ENCODE measurements at regions not wholly inside any gene's neighbourhood (a gene's known extent, or its start where the extent isn't known, plus 50 kb on each side); places are given as distances from the start of the nearest gene placed in this dataset.

GRCh38 chr10:128553755-128554154 lies 427.5 kb upstream of the MKI67 start:
- no peak for DNase-seq (ENCODE audit: low read depth in 2 of 2)

DNA sequence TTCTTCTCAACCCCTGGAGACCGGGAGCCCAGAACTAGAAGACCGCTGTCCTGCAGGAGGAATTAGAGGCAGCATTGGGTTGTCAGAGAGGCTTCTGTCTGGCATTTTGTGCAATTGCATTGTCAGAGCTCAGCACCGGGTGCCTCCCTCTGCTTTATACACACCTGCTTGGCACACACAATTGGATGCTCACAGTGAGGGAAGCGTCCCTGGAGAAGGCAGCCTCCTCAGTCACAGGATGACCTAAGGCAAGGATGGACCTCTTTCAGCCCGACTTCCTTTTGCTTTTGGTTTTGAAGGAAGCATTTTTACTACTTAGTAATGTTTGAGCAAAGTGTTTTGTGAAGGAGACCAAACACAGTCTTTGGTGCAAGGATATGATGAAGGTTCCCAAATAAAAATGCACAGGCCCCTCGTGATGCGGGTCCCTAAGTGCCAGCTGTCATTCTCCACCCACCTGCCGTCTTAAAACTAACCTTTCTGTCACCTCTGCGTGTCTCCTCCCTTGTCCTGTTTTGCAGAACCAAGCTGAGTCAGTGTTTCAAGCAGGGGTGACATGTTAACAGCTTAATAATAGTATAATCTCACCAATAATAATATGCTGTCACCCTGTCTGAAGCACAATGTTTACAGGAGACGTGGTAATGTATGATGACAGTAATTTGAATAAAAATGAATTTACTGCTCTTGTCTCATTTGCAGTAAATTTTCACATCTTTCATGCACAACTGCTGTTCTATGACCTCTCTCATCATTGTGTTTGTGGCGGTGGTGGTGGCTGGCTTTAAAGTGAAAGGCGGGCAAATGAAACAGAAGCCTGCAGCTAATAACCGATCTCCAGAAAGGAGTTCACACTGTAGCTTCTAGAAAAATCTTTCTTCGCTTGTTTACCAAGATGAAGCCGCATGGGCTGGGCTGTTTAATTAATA lies 430.2 kb upstream of the MKI67 start:
- no peak for DNase-seq (ENCODE audit: low read depth in 2 of 2)

DNA sequence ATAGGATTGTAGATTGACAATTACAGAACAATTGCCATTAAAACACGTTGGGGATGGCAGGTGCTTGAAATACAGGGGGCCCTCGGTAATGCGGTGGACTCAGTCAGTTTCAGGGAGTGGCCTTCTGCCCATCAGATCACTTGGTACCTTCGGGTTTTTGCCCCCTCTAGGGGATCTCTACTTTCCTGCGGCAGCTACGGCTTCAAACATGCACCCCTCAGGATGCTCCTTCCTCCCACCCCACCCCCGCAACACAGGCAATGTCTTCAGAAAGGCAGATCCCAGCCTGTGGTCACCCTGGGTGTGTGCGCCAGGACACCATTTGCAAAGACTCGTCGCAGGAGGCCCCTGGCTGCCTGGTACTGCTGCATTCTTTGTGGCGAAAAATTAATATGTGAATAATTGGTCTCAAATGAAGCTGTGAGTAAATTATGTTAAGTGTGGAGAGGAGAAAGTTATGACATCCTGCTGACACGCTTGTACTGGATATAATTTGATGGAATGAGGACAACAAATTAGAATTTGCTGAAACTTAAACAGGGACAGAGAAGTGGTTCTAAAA lies 431.0 kb upstream of the MKI67 start:
- no peak for DNase-seq (ENCODE audit: low read depth in 2 of 2)

- DNase-seq (ENCODE audit: low read depth in 2 of 2) = no peak
Observed at GRCh38 chr10:128560406-128560805, 434.2 kb upstream of the MKI67 start.

- no peak for DNase-seq (ENCODE audit: low read depth in 2 of 2)
Observed at GRCh38 chr10:128560993-128561392, 434.8 kb upstream of the MKI67 start.

- DNase-seq (ENCODE audit: low read depth in 2 of 2) = no peak
Observed at GRCh38 chr10:128563387-128563786, 437.2 kb upstream of the MKI67 start.

DNA sequence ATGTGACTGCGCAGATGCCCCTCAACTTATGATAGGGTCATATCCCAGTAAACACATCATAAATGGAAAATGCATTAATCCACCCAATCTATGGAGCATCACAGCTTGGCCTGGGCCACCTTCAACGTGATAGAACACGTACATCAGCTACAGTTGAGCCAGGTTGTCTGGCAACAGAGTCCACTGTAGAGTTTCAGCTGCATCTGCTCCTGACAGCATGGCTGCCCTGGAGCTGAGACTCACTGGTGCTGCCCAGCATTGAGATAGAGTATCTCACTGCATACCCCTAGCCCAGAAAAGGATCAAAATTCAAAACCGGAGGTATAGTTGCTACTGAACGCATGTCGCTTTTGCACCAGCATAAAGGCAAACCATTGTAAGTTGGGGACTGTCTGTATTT lies 437.7 kb upstream of the MKI67 start:
- no peak for DNase-seq (ENCODE audit: low read depth in 2 of 2)

- DNase-seq (ENCODE audit: low read depth in 2 of 2) = no peak
Observed at GRCh38 chr10:128566361-128566968, 440.2 kb upstream of the MKI67 start.

DNA sequence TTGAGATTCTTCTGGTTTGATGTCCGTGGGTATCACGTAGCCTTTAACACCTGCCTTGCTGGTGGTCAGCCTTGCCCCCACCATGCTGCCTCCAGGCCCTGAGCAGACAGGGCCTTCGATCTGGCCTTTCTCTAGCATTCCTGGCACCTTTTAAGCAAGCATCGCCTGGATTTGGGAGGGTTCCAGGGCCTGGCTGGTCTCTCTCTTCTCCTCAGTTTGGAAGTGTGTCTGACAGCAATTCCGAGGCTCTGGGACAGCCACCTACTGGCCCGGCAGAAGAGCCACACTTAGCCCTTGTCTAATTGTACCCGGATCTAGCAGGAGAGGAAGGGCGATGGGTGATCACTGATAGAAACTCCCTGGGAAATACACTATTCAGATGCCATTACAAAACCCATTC lies 441.3 kb upstream of the MKI67 start:
- no peak for DNase-seq (ENCODE audit: low read depth in 2 of 2)

DNA sequence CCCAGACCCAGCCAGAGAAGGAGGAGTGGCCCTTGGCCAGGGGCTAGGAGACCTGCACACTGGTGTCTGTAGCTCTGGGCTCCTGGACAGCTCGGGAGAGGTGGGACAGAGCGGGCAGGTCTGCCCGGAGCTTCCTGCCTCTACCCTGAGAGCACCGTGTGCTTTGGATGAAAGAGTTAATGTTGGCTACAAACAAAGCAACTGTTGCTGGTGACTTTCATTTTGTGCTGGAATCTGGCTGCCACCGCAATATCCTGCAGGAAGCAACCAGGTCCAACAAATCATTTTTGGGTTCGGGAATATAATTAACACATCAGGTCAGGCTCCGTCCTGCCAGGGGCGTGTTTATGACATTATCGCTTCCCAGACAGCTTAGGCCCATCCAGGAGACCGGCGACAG lies 441.8 kb upstream of the MKI67 start:
- no peak for DNase-seq (ENCODE audit: low read depth in 2 of 2)

DNA sequence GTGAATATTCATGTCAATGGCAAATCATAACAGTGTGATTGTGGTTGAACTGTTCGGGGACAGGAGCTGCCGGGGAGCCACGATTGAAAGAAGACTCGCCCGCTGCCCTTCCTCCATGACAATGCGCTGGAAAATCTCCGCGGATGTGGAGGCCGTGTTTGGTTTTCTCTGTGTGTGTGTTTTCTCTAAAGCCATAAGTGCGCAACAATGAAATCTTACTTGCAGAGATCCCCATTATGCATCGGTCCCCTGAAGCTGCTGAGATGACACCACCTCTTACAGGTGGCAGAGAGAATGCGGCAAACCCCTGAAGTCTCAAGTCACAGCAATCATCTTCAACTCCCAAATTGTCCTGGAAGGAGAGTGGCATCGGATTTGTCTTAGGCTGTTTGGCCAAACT lies 442.3 kb upstream of the MKI67 start:
- DNase-seq (ENCODE audit: low read depth in 2 of 2) = no peak

- no peak for DNase-seq (ENCODE audit: low read depth in 2 of 2)
Observed at GRCh38 chr10:128568990-128569945, 443.0 kb upstream of the MKI67 start.

DNA sequence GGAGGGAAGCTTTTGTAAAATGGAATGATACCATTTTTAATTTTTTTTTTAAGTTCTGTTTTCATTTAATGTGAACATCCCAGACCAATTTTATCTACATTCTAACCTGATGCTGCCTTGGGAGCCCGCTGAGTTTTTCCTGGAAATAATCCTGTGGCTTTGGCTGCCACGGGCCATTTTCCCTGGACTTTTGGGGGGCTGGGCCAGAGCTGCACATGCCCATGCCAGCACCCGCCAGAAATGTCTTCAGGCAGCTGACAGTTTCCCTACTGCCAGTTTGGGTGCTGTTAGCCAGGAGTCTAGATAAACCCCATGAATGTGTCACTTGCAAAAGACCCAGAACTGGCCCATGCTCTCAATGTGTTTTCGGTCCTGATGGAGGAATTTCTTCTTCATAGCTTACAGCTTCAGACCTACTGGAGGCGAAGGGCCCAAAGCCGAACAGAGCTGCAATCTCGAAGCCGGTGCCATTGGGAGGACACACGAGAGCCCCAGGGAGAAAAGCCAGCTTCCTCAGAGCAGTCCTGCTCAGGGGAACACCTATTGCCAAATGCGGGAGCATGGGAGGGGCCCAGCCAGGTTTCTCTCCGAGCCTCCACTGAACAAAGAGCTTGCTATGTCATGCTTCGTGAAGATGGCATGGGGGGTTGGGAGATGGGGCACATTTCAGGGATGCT lies 444.2 kb upstream of the MKI67 start:
- no peak for DNase-seq (ENCODE audit: low read depth in 2 of 2)

- DNase-seq (ENCODE audit: low read depth in 2 of 2) = no peak
Observed at GRCh38 chr10:128571071-128571470, 444.8 kb upstream of the MKI67 start.

DNA sequence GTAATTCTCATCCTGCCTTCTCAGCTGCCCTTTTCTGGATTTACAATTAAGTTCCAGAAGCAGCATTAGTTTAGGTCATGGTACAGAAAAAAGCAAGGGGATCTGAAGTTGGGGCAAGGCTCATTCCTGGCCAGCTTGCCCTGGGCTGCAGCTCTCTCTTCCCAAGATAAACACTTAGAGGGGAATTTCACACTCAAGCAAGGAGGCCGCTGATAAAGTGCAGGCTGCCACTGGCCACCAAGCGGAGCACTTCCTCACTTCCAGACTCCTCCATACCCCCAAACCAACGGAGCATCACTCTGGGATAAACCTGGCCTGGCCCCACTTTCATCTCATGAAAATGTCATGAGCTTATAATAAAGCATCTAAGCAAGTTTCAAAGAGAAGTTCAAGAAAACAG lies 445.5 kb upstream of the MKI67 start:
- DNase-seq (ENCODE audit: low read depth in 2 of 2) = no peak

- DNase-seq (ENCODE audit: low read depth in 2 of 2) = no peak
Observed at GRCh38 chr10:128572696-128573095, 446.5 kb upstream of the MKI67 start.

DNA sequence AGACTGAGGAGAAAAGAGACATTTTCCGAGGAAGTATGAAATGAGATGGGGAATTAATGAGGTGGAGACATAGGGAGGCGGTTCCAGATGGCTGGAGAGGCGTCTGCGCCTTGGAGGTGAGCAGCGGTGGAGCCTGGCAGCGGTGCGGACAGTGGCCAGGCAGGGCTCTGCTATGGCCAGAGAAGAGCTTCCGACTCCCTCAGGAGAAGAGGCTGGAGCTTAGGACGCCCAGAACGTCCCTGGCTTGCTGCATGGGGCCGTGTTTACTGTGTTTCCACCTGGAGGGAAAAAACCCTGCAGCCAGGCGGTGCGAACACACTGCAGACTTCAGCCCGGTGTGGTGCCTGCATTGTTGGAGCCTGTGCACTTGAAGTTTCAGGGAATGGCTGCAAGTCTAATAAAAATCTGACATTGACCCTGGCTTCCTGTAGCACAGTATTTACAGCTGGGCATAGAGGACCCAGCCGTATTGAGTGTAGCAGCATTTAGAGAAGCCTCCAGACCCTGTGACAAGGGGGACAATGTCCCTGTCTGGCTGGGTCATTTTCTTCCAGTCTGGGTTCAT lies 447.1 kb upstream of the MKI67 start:
- no peak for DNase-seq (ENCODE audit: low read depth in 2 of 2)

DNA sequence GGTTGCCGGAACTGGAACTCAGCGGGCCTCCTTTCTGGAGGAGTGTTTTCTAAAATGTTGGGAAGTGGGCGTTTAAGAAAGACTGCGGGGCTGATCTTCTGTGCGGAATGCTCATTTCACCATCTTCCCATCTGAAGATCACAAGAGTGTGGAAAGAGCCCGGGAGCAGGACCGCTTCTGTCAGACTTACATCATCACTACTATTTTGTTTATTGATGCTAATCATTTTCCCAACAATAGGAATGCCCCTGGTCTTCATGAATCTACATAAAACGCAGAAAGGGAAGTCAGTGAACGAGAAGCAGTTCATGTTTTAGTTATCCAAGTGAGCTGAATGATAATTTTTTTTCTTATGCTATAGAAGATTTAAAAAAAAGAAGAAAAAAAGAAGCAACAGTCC lies 447.8 kb upstream of the MKI67 start:
- DNase-seq (ENCODE audit: low read depth in 2 of 2) = no peak

DNA sequence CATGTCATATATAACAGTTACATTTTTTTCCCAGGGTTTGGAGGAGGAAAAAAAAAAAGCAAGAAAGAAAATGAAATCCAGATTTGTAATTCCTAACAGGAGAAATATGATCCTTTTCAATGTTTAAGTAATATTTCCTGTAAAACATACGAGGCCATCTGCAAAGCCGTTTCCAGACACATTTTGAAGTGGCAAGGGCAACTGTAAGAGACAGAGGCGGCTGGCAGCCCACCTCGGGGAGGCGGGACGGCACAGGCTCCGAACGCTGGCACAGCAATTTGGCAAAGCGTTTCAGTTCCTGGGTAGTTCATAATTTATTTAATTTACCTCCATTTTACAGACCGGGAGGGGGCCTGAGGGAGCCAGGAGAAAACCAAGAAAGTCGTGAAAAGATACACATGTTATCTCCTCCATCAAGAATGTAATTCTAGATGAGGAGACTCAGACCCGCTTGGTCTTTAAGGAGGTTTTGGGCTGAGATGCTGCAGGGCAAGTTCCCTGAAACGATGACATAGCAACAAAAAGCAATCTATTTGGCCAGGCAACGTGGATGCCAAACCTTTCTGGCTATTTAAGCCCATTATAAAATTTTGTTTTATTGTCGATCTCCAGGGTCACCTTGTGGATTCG lies 448.5 kb upstream of the MKI67 start:
- no peak for DNase-seq (ENCODE audit: low read depth in 2 of 2)

- no peak for DNase-seq (ENCODE audit: low read depth in 2 of 2)
Observed at GRCh38 chr10:128575761-128576160, 449.5 kb upstream of the MKI67 start.

GRCh38 chr10:128576336-128576735 lies 450.1 kb upstream of the MKI67 start:
- DNase-seq (ENCODE audit: low read depth in 2 of 2) = no peak

All from stimulated activated CD4-positive, alpha-beta T cell treated with anti-CD3 and anti-CD28 coated beads, Interleukin-4, amount 100 ng/mL, for 48 hours (primary cell).